ENCODE measurements at regions not wholly inside any gene's neighbourhood (a gene's known extent, or its start where the extent isn't known, plus 50 kb on each side); places are given as distances from the start of the nearest gene placed in this dataset.

DNA sequence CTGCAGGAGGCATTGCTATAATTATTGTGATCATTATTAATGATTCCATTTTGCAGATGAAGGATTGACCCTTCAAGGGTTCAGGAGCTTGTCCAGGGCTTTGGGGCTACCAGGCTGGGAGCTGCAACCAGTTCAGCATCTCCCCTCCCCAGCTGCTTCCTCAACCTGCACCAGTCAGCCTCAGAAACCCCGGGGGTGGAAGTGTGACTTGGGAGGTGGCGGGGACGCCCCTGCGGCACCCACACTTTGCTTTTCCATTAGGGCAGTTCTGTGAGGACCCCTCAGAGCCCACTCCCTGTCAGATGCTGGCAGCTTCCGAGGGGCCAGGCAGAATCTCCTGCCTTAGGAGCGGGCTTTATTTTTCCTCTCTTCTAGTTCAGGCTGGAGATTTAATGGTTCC is 85.6 kb downstream of the OLFM1 start:
- TF ChIP-seq, protein P1, sequence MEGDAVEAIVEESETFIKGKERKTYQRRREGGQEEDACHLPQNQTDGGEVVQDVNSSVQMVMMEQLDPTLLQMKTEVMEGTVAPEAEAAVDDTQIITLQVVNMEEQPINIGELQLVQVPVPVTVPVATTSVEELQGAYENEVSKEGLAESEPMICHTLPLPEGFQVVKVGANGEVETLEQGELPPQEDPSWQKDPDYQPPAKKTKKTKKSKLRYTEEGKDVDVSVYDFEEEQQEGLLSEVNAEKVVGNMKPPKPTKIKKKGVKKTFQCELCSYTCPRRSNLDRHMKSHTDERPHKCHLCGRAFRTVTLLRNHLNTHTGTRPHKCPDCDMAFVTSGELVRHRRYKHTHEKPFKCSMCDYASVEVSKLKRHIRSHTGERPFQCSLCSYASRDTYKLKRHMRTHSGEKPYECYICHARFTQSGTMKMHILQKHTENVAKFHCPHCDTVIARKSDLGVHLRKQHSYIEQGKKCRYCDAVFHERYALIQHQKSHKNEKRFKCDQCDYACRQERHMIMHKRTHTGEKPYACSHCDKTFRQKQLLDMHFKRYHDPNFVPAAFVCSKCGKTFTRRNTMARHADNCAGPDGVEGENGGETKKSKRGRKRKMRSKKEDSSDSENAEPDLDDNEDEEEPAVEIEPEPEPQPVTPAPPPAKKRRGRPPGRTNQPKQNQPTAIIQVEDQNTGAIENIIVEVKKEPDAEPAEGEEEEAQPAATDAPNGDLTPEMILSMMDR (IDR thresholded peaks at IDR 0.05; ENCODE audit: insufficient read depth, low read length), result no peak
- TF ChIP-seq, protein P2, sequence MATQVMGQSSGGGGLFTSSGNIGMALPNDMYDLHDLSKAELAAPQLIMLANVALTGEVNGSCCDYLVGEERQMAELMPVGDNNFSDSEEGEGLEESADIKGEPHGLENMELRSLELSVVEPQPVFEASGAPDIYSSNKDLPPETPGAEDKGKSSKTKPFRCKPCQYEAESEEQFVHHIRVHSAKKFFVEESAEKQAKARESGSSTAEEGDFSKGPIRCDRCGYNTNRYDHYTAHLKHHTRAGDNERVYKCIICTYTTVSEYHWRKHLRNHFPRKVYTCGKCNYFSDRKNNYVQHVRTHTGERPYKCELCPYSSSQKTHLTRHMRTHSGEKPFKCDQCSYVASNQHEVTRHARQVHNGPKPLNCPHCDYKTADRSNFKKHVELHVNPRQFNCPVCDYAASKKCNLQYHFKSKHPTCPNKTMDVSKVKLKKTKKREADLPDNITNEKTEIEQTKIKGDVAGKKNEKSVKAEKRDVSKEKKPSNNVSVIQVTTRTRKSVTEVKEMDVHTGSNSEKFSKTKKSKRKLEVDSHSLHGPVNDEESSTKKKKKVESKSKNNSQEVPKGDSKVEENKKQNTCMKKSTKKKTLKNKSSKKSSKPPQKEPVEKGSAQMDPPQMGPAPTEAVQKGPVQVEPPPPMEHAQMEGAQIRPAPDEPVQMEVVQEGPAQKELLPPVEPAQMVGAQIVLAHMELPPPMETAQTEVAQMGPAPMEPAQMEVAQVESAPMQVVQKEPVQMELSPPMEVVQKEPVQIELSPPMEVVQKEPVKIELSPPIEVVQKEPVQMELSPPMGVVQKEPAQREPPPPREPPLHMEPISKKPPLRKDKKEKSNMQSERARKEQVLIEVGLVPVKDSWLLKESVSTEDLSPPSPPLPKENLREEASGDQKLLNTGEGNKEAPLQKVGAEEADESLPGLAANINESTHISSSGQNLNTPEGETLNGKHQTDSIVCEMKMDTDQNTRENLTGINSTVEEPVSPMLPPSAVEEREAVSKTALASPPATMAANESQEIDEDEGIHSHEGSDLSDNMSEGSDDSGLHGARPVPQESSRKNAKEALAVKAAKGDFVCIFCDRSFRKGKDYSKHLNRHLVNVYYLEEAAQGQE (IDR thresholded peaks at IDR 0.05; ENCODE audit: insufficient replicate concordance, low read depth), result no peak
- TF ChIP-seq SPI1 (IDR thresholded peaks at IDR 0.05; ENCODE audit: borderline replicate concordance, low read depth), result no peak
- TF ChIP-seq POLR2AphosphoS5 (IDR thresholded peaks at IDR 0.05; ENCODE audit: low read depth), result no peak
- TF ChIP-seq GABPA (IDR thresholded peaks at IDR 0.05; ENCODE audit: low read depth), result no peak
